Colonic mucosa (tissue), 4 donors: ENCODE measurements at regions not wholly inside any gene's neighbourhood (a gene's known extent, or its start where the extent isn't known, plus 50 kb on each side); places are given as distances from the start of the nearest gene placed in this dataset.

Experiments used
- DNase-seq: peaks from one replicate; pipeline ENCODE4 v3.0.0-alpha.2; 2020
- H3K27ac ChIP-seq: fragments of 200-600 bp; one replicate; pipeline ENCODE4 v1.8.0; 2021
- H3K27me3 ChIP-seq: fragments of 200-600 bp; one replicate; pipeline ENCODE4 v1.8.0; 2021
- H3K36me3 ChIP-seq: fragments of 200-600 bp; one replicate; pipeline ENCODE4 v1.8.0; 2021
- H3K4me1 ChIP-seq: fragments of 200-600 bp; one replicate; pipeline ENCODE4 v1.8.0; 2021; ENCODE audit warnings: mild to moderate bottlenecking
- H3K4me3 ChIP-seq: fragments of 200-600 bp; one replicate; pipeline ENCODE4 v1.8.0; 2021
- H3K9ac ChIP-seq, 2 donors: one replicate each; pipeline ENCODE4 v1.7.0; 2013; ENCODE audit warnings: control low read depth in 2 of 2, low read depth in 2 of 2, low read length in 2 of 2
- H3K9me3 ChIP-seq: fragments of 200-600 bp; one replicate; pipeline ENCODE4 v1.8.0; 2021
- CTCF ChIP-seq: fragments of 200-600 bp; IDR thresholded peaks from one replicate; pipeline ENCODE4 v1.8.0; 2022; ENCODE audit warnings: antibody characterized with exemption, mild to moderate bottlenecking
- intact Hi-C: fragments of 100-400 bp; cut with DNase I; formaldehyde crosslinking; loops from one replicate; pipeline ENCODE4 v1.14.1; 2022
- donor health status: healthy.
- donor health status: DM: no; HTN: no; CAD: no.
- donor health status: DM: no; HTN: no; CAD: no.

GRCh38 chr22:49444781-49445180 lies 382.9 kb downstream of the BRD1 start:
- Histone ChIP-seq H3K9me3 (no peaks in the 10 kb centered on the region), H3K9ac (no peak overlapping the region), H3K4me1 (no peaks in the 10 kb centered on the region), H3K36me3 (no peaks in the 10 kb centered on the region), H3K27me3 (no peaks in the 10 kb centered on the region), H3K27ac (no peak overlapping the region), H3K4me3 (no peak overlapping the region)
- no peak for DNase-seq
- intact Hi-C loops: no loop called here
- no peak for TF ChIP-seq CTCF

- DNase-seq: no peak
- H3K36me3 ChIP-seq: no peaks in the 10 kb centered on the region
- H3K4me3 ChIP-seq: no peak overlapping the region
- no peak overlapping the region for H3K9ac ChIP-seq
- TF ChIP-seq CTCF: no peak
- intact Hi-C loops: no loop called here
- H3K27me3 ChIP-seq: no peaks in the 10 kb centered on the region
- no peaks in the 10 kb centered on the region for H3K9me3 ChIP-seq
- no peak overlapping the region for H3K27ac ChIP-seq
- no peaks in the 10 kb centered on the region for H3K4me1 ChIP-seq
Measured at GRCh38 chr22:49440931-49441330, 386.7 kb downstream of the BRD1 start.

- Histone ChIP-seq H3K27me3 (no peaks in the 10 kb centered on the region), H3K27ac (no peak overlapping the region), H3K9me3 (no peaks in the 10 kb centered on the region), H3K4me1 (no peaks in the 10 kb centered on the region), H3K9ac (no peak overlapping the region), H3K4me3 (no peak overlapping the region), H3K36me3 (no peaks in the 10 kb centered on the region)
- TF ChIP-seq CTCF: no peak
- intact Hi-C loops: no loop called here
- DNase-seq: no peak
Measured at GRCh38 chr22:49439373-49439772, 388.3 kb downstream of the BRD1 start.

GRCh38 chr22:49437956-49438355 lies 389.7 kb downstream of the BRD1 start:
- Histone ChIP-seq H3K9me3 (no peaks in the 10 kb centered on the region), H3K4me3 (no peak overlapping the region), H3K36me3 (no peaks in the 10 kb centered on the region), H3K27ac (no peak overlapping the region), H3K9ac (no peak overlapping the region), H3K4me1 (no peaks in the 10 kb centered on the region), H3K27me3 (no peaks in the 10 kb centered on the region)
- TF ChIP-seq CTCF: no peak
- no peak for DNase-seq
- intact Hi-C loops: no loop called here

GRCh38 chr22:49437356-49437755 lies 390.3 kb downstream of the BRD1 start:
- no peaks in the 10 kb centered on the region for H3K4me1 ChIP-seq
- no peak for TF ChIP-seq CTCF
- H3K9me3 ChIP-seq: no peaks in the 10 kb centered on the region
- intact Hi-C loops: no loop called here
- no peak overlapping the region for H3K4me3 ChIP-seq
- H3K36me3 ChIP-seq: no peaks in the 10 kb centered on the region
- DNase-seq: no peak
- H3K27me3 ChIP-seq: no peaks in the 10 kb centered on the region
- no peak overlapping the region for H3K27ac ChIP-seq
- H3K9ac ChIP-seq: no peak overlapping the region

- Histone ChIP-seq H3K36me3 (no peaks in the 10 kb centered on the region), H3K4me3 (no peak overlapping the region), H3K4me1 (no peaks in the 10 kb centered on the region), H3K9ac (no peak overlapping the region), H3K9me3 (no peaks in the 10 kb centered on the region), H3K27me3 (no peaks in the 10 kb centered on the region), H3K27ac (no peak overlapping the region)
- intact Hi-C loops: no loop called here
- no peak for DNase-seq
- TF ChIP-seq CTCF: no peak
Measured at GRCh38 chr22:49436056-49436455, 391.6 kb downstream of the BRD1 start.
